H1 (cell line): ENCODE measurements at regions not wholly inside any gene's neighbourhood (a gene's known extent, or its start where the extent isn't known, plus 50 kb on each side); places are given as distances from the start of the nearest gene placed in this dataset.

Source experiments
- CBX5 ChIP-seq: fragments of 300-800, 300-1000 bp; sonication (generic); IDR thresholded peaks from 2 replicates; pipeline ENCODE4 v1.7.1; 2016; ENCODE audit warnings: antibody characterized with exemption, low read length, low read depth
- CHD1 ChIP-seq: IDR thresholded peaks from 2 replicates; pipeline ENCODE4 v1.6.1; 2012; ENCODE audit warnings: low read depth, low read length, improper control_type of control experiment
- HDAC2 ChIP-seq, 2 experiments: fragments of 300-600 bp in 1 of 2; sonication (generic) in 1 of 2; IDR thresholded peaks; 2 replicates each; pipeline ENCODE4 v1.6.1; 2011 to 2012; ENCODE audit warnings: low read depth in 2 of 2, low read length in 2 of 2, mild to moderate bottlenecking in 2 of 2, moderate library complexity in 2 of 2, borderline replicate concordance in 1 of 2, inconsistent platforms in 1 of 2
- JUND ChIP-seq: IDR thresholded peaks from 2 replicates; pipeline ENCODE4 v1.6.1; 2011; ENCODE audit warnings: mild to moderate bottlenecking, improper control_type of control experiment, low read length
- TF ChIP-seq, protein P1 (sequence below), 3 experiments: IDR thresholded peaks; 1 replicate in 2 of 3; 2 replicates in 1 of 3; pipeline versions ENCODE4 v1.5.1 to v1.6.1; 2011; ENCODE audit warnings: low read length in 3 of 3, mild to moderate bottlenecking in 3 of 3, inconsistent platforms in 2 of 3, low read depth in 1 of 3, moderate library complexity in 1 of 3; ENCODE audit not compliant: insufficient read depth in 1 of 3; ENCODE audit errors: control extremely low read depth in 1 of 3
- TF ChIP-seq, protein P2 (sequence below): IDR thresholded peaks from 2 replicates; pipeline ENCODE4 v1.6.1; 2011; ENCODE audit warnings: low read depth, mild to moderate bottlenecking, low read length; ENCODE audit not compliant: insufficient read depth

DNA sequence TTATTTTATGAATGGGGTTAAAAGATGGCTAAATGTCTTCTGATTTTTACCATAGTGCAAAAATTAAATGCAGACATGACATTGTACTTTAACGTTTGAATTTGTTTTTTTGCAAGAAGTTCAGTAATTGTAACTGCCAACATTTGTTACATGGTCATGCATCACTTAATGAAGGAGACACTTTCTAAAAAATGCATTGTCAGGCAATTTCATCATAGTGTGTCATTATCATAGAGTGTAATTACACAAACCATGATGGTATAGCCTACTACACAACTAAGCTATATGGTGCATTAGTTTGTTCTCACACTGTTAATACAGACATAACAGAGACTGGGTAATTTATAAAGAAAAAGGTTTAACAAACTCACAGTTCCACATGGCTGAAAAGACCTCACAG is 50.0 kb upstream of the NAA35 start:
- TF ChIP-seq, protein P1, sequence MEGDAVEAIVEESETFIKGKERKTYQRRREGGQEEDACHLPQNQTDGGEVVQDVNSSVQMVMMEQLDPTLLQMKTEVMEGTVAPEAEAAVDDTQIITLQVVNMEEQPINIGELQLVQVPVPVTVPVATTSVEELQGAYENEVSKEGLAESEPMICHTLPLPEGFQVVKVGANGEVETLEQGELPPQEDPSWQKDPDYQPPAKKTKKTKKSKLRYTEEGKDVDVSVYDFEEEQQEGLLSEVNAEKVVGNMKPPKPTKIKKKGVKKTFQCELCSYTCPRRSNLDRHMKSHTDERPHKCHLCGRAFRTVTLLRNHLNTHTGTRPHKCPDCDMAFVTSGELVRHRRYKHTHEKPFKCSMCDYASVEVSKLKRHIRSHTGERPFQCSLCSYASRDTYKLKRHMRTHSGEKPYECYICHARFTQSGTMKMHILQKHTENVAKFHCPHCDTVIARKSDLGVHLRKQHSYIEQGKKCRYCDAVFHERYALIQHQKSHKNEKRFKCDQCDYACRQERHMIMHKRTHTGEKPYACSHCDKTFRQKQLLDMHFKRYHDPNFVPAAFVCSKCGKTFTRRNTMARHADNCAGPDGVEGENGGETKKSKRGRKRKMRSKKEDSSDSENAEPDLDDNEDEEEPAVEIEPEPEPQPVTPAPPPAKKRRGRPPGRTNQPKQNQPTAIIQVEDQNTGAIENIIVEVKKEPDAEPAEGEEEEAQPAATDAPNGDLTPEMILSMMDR (IDR thresholded peaks at IDR 0.05; ENCODE audit: control extremely low read depth in 1 of 3, insufficient read depth in 1 of 3, low read depth in 1 of 3, low read length in 3 of 3): no peak
- TF ChIP-seq CHD1: no peak
- TF ChIP-seq JUND: no peak
- no peak for TF ChIP-seq CBX5
- no peak for TF ChIP-seq HDAC2 (IDR thresholded peaks at IDR 0.05; ENCODE audit: borderline replicate concordance in 1 of 2, low read depth in 2 of 2, low read length in 2 of 2)
- TF ChIP-seq, protein P2, sequence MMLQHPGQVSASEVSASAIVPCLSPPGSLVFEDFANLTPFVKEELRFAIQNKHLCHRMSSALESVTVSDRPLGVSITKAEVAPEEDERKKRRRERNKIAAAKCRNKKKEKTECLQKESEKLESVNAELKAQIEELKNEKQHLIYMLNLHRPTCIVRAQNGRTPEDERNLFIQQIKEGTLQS: no peak
